ENCODE measurements at regions not wholly inside any gene's neighbourhood (a gene's known extent, or its start where the extent isn't known, plus 50 kb on each side); places are given as distances from the start of the nearest gene placed in this dataset.

GRCh38 chr4:125091541-125091940, 223.2 kb upstream of the FAT4 start:
- Histone ChIP-seq H3K27ac (ENCODE audit: control insufficient read depth, insufficient read depth) (no peak overlapping the region), H3K36me3 (ENCODE audit: control insufficient read depth in 2 of 2, insufficient read depth in 2 of 2, low read length in 1 of 2) (no peaks in the 10 kb centered on the region), H3K27me3 (replicated peaks in 1 of 2; ENCODE audit: control insufficient read depth in 2 of 2, insufficient read depth in 2 of 2, low read length in 1 of 2) (no peaks in the 10 kb centered on the region), H3K4me1 (ENCODE audit: control insufficient read depth, insufficient read depth, low read length) (no peaks in the 10 kb centered on the region), H4K20me1 (ENCODE audit: control insufficient read depth, insufficient read depth) (no peaks in the 10 kb centered on the region), H3K79me2 (ENCODE audit: control insufficient read depth, insufficient read depth, low read length) (no peaks in the 10 kb centered on the region), H3K4me2 (ENCODE audit: control insufficient read depth, insufficient read depth) (no peak overlapping the region), H3K4me3 (no peak overlapping the region), H3K9ac (ENCODE audit: control insufficient read depth, insufficient read depth, low read length) (no peak overlapping the region), H2AFZ (ENCODE audit: control insufficient read depth, low read depth, low read length) (no peak overlapping the region), H3K9me3 (replicated peaks; ENCODE audit: control insufficient read depth, insufficient read depth, low read length) (no peaks in the 10 kb centered on the region)
- intact Hi-C loops (cut with micrococcal nuclease; ENCODE audit: unreplicated experiment): no loop called here
- POLR2A ChIA-PET: no interaction called here
- SMC1A ChIA-PET (ENCODE audit: uncharacterized antibody, unreplicated experiment): interaction anchor here (1.2 kb wide), 1 partner anchor 16 kb away, joined by 3 read pairs; no protein-coding TSS in a partner anchor
- WGBS (ENCODE audit: insufficient coverage, insufficient replicate concordance, low lambda C conversion rate, missing lambda C conversion rate): 12% methylated on average over 4 of the region's 4 CpGs
- ATAC-seq: no peak
- no TSS peak for BruUV-seq (replicated peaks)
- no peak for DNase-seq (ENCODE audit: low read depth, low spot score)
- in situ Hi-C loops (cut with MboI): no loop called here
- CTCF ChIA-PET: no interaction called here
- RAD21 ChIA-PET (ENCODE audit: unreplicated experiment): no interaction called here
- FAIRE-seq: no peak
- TF ChIP-seq BRCA1 (IDR thresholded peaks at IDR 0.05; ENCODE audit: low read depth, low read length) (no peak), POLR2AphosphoS2 (IDR thresholded peaks at IDR 0.05; ENCODE audit: low read depth, low read length) (no peak), MEF2A (IDR thresholded peaks at IDR 0.05; ENCODE audit: insufficient read depth, low read depth, low read length) (no peak), E4F1 (IDR thresholded peaks at IDR 0.05; ENCODE audit: borderline replicate concordance, partially characterized antibody) (no peak), ZSCAN29 (IDR thresholded peaks at IDR 0.05) (no peak), ZNF207 (IDR thresholded peaks at IDR 0.05; ENCODE audit: borderline replicate concordance) (no peak), NR2C1 (IDR thresholded peaks at IDR 0.05) (no peak), BCL11A (IDR thresholded peaks at IDR 0.05; ENCODE audit: low read depth, low read length) (no peak), E2F8 (IDR thresholded peaks at IDR 0.05; ENCODE audit: low read depth, partially characterized antibody) (no peak), CHD4 (IDR thresholded peaks at IDR 0.05) (no peak), NR2F1 (conservative IDR thresholded peaks at IDR 0.05) (no peak), NBN (IDR thresholded peaks at IDR 0.05) (no peak), FOXK2 (IDR thresholded peaks at IDR 0.05) (no peak), EP300 (IDR thresholded peaks at IDR 0.05; ENCODE audit: borderline replicate concordance in 1 of 2, control insufficient read depth in 1 of 2, low read depth in 2 of 2, low read length in 2 of 2) (no peak)
- TF ChIP-seq, protein P1, sequence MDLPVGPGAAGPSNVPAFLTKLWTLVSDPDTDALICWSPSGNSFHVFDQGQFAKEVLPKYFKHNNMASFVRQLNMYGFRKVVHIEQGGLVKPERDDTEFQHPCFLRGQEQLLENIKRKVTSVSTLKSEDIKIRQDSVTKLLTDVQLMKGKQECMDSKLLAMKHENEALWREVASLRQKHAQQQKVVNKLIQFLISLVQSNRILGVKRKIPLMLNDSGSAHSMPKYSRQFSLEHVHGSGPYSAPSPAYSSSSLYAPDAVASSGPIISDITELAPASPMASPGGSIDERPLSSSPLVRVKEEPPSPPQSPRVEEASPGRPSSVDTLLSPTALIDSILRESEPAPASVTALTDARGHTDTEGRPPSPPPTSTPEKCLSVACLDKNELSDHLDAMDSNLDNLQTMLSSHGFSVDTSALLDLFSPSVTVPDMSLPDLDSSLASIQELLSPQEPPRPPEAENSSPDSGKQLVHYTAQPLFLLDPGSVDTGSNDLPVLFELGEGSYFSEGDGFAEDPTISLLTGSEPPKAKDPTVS (IDR thresholded peaks at IDR 0.05; ENCODE audit: low read depth, low read length): no peak
- TF ChIP-seq, protein P2, sequence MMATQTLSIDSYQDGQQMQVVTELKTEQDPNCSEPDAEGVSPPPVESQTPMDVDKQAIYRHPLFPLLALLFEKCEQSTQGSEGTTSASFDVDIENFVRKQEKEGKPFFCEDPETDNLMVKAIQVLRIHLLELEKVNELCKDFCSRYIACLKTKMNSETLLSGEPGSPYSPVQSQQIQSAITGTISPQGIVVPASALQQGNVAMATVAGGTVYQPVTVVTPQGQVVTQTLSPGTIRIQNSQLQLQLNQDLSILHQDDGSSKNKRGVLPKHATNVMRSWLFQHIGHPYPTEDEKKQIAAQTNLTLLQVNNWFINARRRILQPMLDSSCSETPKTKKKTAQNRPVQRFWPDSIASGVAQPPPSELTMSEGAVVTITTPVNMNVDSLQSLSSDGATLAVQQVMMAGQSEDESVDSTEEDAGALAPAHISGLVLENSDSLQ (IDR thresholded peaks at IDR 0.05): no peak
- TF ChIP-seq, protein P3, sequence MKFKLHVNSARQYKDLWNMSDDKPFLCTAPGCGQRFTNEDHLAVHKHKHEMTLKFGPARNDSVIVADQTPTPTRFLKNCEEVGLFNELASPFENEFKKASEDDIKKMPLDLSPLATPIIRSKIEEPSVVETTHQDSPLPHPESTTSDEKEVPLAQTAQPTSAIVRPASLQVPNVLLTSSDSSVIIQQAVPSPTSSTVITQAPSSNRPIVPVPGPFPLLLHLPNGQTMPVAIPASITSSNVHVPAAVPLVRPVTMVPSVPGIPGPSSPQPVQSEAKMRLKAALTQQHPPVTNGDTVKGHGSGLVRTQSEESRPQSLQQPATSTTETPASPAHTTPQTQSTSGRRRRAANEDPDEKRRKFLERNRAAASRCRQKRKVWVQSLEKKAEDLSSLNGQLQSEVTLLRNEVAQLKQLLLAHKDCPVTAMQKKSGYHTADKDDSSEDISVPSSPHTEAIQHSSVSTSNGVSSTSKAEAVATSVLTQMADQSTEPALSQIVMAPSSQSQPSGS (IDR thresholded peaks at IDR 0.05; ENCODE audit: low read length): no peak

All from GM12878 (cell line).